Limb (tissue), 2 donors: ENCODE measurements at regions not wholly inside any gene's neighbourhood (a gene's known extent, or its start where the extent isn't known, plus 50 kb on each side); places are given as distances from the start of the nearest gene placed in this dataset.

Source experiments
- DNase-seq, 2 donors: peaks; one replicate each; pipeline ENCODE4 v3.0.0-alpha.2; 2016; ENCODE audit errors: extremely low spot score in 2 of 2

- no peak for DNase-seq
Observed at GRCh38 chr3:124091716-124092115, 99.8 kb upstream of the ROPN1 start.

DNA sequence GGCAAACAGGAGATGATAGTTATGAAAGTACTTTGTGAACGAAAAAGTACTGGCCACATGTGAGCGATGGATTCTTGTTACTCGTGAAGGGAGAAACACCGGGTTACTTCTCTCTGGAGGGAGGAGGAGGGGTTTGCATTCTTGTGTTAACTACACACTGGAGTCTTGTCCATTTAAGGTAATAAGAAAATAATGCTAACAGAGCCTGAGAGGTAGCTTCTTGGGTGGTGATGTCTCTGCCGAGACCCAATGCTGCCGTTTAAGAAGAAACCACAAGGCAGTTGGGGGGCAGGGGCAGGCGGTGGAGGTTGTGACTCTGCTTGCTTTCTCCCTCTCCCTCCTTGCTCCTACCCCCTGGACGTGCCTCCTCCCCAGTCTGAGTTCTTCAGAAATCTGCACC lies 100.9 kb upstream of the ROPN1 start:
- DNase-seq, result no peak

GRCh38 chr3:124094496-124094895 lies 102.6 kb upstream of the ROPN1 start:
- DNase-seq, result no peak

- DNase-seq, result no peak
Observed at GRCh38 chr3:124097362-124098131, 105.6 kb upstream of the ROPN1 start.

DNA sequence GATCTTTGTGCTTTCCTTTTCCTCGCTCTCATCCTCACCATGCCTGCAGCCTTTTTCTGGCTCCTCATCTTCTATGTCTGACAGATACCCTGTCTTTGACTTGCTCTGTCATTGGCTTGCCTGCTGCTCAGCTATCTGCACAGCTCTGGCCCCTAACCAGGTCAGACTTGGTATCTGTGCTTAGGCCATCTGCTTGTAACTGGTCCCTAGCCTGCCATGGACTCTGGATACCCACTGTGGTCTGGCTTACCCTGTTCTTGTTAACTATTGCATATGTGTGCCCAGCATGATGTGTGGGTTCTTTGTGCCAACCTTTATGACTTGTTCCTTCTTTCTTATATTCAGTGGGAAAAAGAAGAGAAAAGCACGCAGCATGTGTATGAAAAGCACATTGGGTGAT lies 109.7 kb upstream of the ROPN1 start:
- DNase-seq, result no peak

DNA sequence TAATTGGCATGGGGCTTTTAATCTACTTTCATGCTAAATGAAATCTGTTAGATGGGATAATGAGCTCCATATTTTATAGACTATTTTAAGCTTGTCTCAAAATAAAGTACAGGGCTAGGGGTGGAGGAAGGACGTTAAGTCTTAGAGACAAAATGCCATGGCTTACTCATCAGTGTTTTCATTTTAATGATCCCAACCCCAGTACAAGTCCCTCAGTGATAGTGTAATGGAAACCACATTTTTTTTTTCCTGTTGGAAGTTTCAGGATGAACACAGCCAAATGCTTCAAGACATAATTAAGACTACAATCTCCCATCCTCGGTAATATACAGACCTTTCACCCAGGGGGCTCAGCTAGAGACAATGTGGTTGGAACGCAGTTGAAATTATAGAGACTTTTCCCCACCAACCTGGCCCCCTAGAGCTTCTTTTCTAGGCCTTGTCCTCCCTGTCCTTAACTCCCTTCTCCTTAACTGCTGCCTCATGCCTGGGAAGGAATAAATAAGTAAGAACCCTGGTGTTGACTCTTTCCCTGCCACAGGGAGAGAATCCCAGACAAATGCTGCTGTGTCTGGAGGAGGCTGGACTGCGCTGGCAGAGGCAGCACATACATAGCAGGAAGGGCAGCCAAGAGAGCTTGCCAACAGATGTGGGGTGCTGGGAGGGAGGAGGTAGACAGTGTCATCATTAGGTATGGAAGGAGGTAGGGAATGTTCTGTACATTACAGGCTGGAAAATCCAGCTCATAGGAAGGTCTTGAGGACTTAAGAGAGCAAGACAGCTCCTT lies 115.4 kb upstream of the ROPN1 start:
- peak; percentile 34 to 49 for DNase-seq

GRCh38 chr3:124108446-124108845 lies 116.5 kb upstream of the ROPN1 start:
- no peak for DNase-seq

DNA sequence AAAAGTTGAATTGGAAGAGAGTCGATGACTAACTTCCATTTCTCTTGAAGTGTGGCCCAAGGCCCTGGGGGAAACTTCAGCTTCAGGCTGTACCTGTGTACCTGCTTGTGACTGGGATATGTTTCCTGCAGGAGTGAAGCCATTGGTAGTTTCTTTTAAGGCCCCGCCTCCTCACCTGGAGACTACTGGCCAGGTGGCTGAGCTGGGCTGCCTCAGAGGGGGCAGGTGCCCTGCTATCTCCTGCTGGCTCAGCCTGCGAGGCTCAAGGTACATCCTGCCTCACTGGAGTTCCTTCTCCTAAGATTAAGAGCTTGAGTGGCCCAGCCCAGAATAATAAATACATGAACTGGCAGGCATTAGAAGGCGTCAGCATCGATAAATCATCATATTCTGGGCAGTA lies 121.6 kb upstream of the ROPN1 start:
- DNase-seq, result no peak

- DNase-seq, result no peak
Observed at GRCh38 chr3:124115279-124115678, 123.4 kb upstream of the ROPN1 start.

DNA sequence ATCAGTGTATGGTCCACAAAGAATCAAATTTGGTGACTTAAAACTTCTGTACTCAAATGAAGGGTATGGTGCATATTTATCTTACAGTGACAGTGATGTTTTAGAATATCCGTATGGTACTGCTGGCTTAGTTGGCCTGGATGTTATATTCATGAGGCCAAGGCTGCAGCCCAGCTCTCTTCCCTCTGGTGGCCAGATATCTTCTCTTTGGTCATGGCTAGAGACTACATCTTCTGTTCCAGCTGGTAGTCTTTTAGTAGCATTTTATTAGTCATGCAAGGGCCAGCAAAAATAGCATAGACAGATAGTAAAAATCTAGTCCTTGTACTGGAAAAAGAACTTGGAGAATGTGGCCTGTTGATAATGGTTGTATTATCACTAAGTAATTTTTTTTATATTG lies 124.0 kb upstream of the ROPN1 start:
- no peak for DNase-seq

GRCh38 chr3:124116906-124117305 lies 125.0 kb upstream of the ROPN1 start:
- no peak for DNase-seq

- DNase-seq, result no peak
Observed at GRCh38 chr3:124117486-124117885, 125.6 kb upstream of the ROPN1 start.

- no peak for DNase-seq
Observed at GRCh38 chr3:124118397-124118796, 126.5 kb upstream of the ROPN1 start.

- DNase-seq, result no peak
Observed at GRCh38 chr3:124119056-124119716, 127.3 kb upstream of the ROPN1 start.

GRCh38 chr3:124121379-124122312 lies 129.7 kb upstream of the ROPN1 start:
- DNase-seq, result no peak

DNA sequence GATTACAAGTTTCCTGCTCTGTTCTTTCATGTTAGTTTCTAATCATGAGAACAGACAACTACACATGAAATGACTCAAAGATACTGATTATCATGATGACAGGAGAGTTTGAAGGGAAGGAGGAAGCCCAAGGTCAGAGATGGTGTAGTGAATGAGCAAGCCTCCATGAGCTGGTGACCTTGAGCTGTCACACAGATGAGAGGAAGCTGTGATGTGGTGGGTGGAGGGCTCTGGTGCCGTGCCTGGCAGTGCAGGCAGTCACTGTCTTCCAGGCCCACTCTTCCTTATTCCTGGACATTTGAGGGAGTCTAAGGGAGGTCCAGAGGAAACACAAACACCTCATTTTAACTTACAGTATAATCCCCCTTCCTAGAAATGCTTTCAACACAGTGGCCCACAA lies 133.4 kb upstream of the ROPN1 start:
- DNase-seq, result no peak

DNA sequence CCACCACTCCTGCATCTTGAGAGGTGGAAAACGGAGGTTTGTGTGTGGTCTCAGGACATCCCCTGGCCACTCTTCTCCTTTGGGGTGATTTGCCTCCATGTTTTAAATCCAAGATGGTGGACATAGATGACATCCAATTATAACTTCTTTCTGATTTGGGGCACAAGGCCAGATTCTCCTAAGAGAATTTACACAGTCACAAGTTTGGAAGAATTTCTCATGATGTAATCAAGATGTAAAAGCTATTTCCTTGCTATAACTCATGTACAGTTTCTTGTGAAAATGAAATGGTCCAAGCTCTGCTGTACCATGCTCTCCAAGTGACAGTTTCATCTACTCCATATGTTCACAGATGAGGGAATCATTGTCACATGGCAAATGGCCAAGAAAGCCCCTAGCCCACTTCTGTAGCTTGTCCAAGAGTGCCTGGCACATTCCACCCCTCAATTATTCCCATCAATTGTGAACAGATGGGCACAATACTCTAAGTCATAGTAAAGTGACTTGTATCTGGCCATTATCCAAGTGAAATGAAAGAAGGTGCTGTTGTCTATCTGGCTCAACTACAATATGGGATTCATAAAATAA lies 134.6 kb upstream of the ROPN1 start:
- DNase-seq, result no peak

DNA sequence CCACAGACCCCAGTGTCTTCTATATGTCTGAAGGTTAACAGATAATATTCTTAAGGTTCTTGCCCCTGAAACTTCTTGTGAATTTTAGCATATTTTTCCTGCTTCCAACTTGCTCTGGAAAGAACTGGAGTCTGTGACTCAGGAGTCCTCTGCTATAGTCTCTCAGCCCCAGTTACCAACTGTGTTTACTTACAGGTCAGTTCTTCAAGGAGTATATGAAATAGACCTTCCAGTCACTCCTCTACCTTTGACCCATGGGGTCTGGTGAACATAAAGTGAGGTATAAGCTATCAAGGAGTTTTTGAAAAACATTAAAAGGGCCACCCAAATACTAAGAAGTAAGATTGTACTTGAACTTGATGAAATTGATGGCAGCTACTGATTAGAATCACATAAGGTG lies 139.2 kb upstream of the ROPN1 start:
- no peak for DNase-seq

- no peak for DNase-seq
Observed at GRCh38 chr3:124131580-124131979, 139.7 kb upstream of the ROPN1 start.

- no peak for DNase-seq
Observed at GRCh38 chr3:124132813-124133212, 140.9 kb upstream of the ROPN1 start.

- DNase-seq, result no peak
Observed at GRCh38 chr3:124133366-124133940, 141.5 kb upstream of the ROPN1 start.
